Astrocyte of the spinal cord (primary cell): ENCODE measurements at regions not wholly inside any gene's neighbourhood (a gene's known extent, or its start where the extent isn't known, plus 50 kb on each side); places are given as distances from the start of the nearest gene placed in this dataset.

Source experiments
- DNase-seq: peaks from one replicate; pipeline ENCODE4 v3.0.0; 2011; ENCODE audit warnings: low read depth, low spot score
- H3K4me3 ChIP-seq: 2 replicates; pipeline ENCODE4 v1.5.1; 2011; ENCODE audit warnings: low read depth, mild to moderate bottlenecking, low read length, moderate library complexity
- CTCF ChIP-seq: IDR thresholded peaks from 2 replicates; pipeline ENCODE4 v1.5.1; 2012; ENCODE audit warnings: low read depth, mild to moderate bottlenecking, low read length, inconsistent platforms
- in situ Hi-C: cut with HindIII; loops from 2 replicates; pipeline ENCODE4 v1.10.0; 2017; ENCODE audit warnings: low sequenced_read_pairs

DNA sequence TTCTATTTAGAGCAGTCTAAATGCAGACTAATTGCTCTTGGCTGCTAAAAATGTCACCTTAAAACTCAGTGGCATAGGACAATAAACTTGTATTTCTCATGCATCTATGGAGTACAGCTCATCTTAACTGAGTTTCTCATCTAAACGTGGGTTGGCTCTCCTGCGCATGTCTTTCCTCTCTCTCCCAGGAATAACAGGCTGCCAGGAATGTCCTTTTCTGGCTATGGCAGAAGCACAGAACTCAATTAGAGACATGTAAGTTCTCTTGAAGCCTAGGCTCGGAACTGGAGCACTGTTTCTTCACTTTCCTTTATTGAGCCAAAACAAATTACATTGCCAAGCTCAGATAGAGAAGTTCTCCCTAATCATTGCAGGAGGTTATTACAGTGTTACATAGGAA lies 722.3 kb upstream of the FLRT2 start:
- TF ChIP-seq CTCF, result no peak
- no peak for DNase-seq
- no peak overlapping the region for H3K4me3 ChIP-seq
- in situ Hi-C loops, result no loop called here

DNA sequence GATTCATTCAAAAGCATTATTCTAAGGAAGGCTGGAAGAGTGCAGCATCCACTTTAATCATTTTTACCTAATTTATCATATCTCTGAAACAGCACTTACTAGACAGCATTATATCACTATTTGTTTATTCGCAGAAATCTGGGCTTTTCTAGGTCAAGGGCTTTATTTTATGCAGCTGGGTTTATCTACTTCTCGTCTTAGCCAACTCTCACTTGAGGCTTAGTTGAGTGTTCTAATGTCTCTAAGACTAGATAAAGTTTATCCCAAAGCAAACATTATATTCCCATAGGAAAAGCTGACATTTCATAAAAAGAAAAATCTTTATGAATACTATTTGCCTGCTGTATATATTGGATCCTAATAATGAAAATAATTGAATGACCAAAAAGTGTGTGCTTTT lies 720.8 kb upstream of the FLRT2 start:
- H3K4me3 ChIP-seq, result no peak overlapping the region
- in situ Hi-C loops, result no loop called here
- DNase-seq, result no peak
- TF ChIP-seq CTCF, result no peak

- TF ChIP-seq CTCF, result no peak
- DNase-seq, result no peak
- in situ Hi-C loops, result no loop called here
- no peak overlapping the region for H3K4me3 ChIP-seq
These were observed 715.6 kb upstream of the FLRT2 start for GRCh38 chr14:84814391-84814790.

- no peak overlapping the region for H3K4me3 ChIP-seq
- TF ChIP-seq CTCF, result no peak
- DNase-seq, result no peak
- in situ Hi-C loops, result no loop called here
These were observed 710.4 kb upstream of the FLRT2 start for GRCh38 chr14:84819528-84819927.

- no peak for TF ChIP-seq CTCF
- DNase-seq, result peak; percentile 51
- no peak overlapping the region for H3K4me3 ChIP-seq
- in situ Hi-C loops, result no loop called here
These were observed 704.3 kb upstream of the FLRT2 start for GRCh38 chr14:84825481-84826251.

DNA sequence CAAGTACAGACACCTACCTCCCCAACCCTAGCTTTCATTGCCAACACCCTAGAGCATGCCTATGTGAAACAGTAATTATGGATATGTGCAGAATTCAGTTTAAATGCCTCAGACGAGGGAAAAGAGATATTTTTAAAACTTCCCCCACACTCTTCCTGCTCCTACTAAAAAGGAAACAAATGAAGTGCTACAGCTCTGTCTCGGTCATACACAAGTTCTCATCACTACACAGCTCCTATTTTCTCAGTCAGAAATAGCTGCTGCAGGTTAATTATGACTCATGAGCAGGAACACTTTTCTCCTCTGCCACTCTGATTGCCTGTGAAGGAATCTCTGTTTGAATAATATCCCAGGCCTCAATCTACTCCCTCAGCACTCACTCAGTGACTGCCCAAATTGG lies 703.6 kb upstream of the FLRT2 start:
- TF ChIP-seq CTCF, result no peak
- in situ Hi-C loops, result no loop called here
- DNase-seq, result no peak

More for the DNA sequence above, 703.6 kb upstream of the FLRT2 start:
- no peak overlapping the region for H3K4me3 ChIP-seq
